Trophoblast cell (in vitro differentiated cells and primary cell): ENCODE measurements at regions not wholly inside any gene's neighbourhood (a gene's known extent, or its start where the extent isn't known, plus 50 kb on each side); places are given as distances from the start of the nearest gene placed in this dataset.

Source experiments
- DNase-seq, 2 donors: peaks; one replicate each; pipeline ENCODE4 v3.0.0-alpha.2; 2016
- H2AFZ ChIP-seq: 2 replicates; pipeline ENCODE4 v1.6.1; 2013; ENCODE audit warnings: low read length, moderate library complexity, mild to moderate bottlenecking; ENCODE audit not compliant: insufficient read depth, poor library complexity
- H2AK5ac ChIP-seq: 2 replicates; pipeline ENCODE4 v1.6.1; 2013; ENCODE audit warnings: mild to moderate bottlenecking, low read length
- H2BK120ac ChIP-seq: 2 replicates; pipeline ENCODE4 v1.6.1; 2013; ENCODE audit warnings: low read length, mild to moderate bottlenecking, moderate library complexity; ENCODE audit not compliant: insufficient read depth, poor library complexity
- H2BK12ac ChIP-seq: 2 replicates; pipeline ENCODE4 v1.6.1; 2013; ENCODE audit warnings: mild to moderate bottlenecking, low read length, moderate library complexity
- H2BK5ac ChIP-seq: 2 replicates; pipeline ENCODE4 v1.6.1; 2013; ENCODE audit warnings: low read length, low read depth, moderate library complexity, mild to moderate bottlenecking; ENCODE audit not compliant: poor library complexity
- H3K14ac ChIP-seq: 2 replicates; pipeline ENCODE4 v1.6.1; 2013; ENCODE audit warnings: mild to moderate bottlenecking, low read length
- H3K18ac ChIP-seq: 2 replicates; pipeline ENCODE4 v1.6.1; 2013; ENCODE audit warnings: mild to moderate bottlenecking, low read length
- H3K23ac ChIP-seq: 2 replicates; pipeline ENCODE4 v1.6.1; 2013; ENCODE audit warnings: low read length
- H3K27ac ChIP-seq: 2 replicates; pipeline ENCODE4 v1.5.1; 2013; ENCODE audit warnings: low read depth, mild to moderate bottlenecking, inconsistent platforms, low read length, moderate library complexity
- H3K27me3 ChIP-seq: 2 replicates; pipeline ENCODE4 v1.6.1; 2013; ENCODE audit warnings: inconsistent platforms, mild to moderate bottlenecking, low read length, moderate library complexity; ENCODE audit not compliant: insufficient read depth
- H3K36me3 ChIP-seq, 2 experiments: 1 replicate in 1 of 2; 2 replicates in 1 of 2; pipeline ENCODE4 v1.6.1; 2013; ENCODE audit warnings: low read length in 2 of 2, mild to moderate bottlenecking in 2 of 2, moderate library complexity in 1 of 2; ENCODE audit not compliant: insufficient read depth in 2 of 2, control insufficient read depth in 1 of 2
- H3K4ac ChIP-seq: 2 replicates; pipeline ENCODE4 v1.6.1; 2013; ENCODE audit warnings: low read depth, mild to moderate bottlenecking, low read length, moderate library complexity
- H3K4me1 ChIP-seq, 2 experiments: 1 replicate in 1 of 2; 2 replicates in 1 of 2; pipeline ENCODE4 v1.6.1; 2013; ENCODE audit warnings: low read length in 2 of 2, mild to moderate bottlenecking in 2 of 2, moderate library complexity in 1 of 2; ENCODE audit not compliant: insufficient read depth in 2 of 2, control insufficient read depth in 1 of 2
- H3K4me2 ChIP-seq: 2 replicates; pipeline ENCODE4 v1.6.1; 2013; ENCODE audit warnings: inconsistent platforms, mild to moderate bottlenecking, low read length, moderate library complexity
- H3K4me3 ChIP-seq: 2 replicates; pipeline ENCODE4 v1.5.1; 2013; ENCODE audit warnings: mild to moderate bottlenecking, low read depth, low read length, inconsistent platforms
- H3K79me1 ChIP-seq: one replicate; pipeline ENCODE4 v1.6.1; 2013; ENCODE audit warnings: low read length
- H3K79me2 ChIP-seq: 2 replicates; pipeline ENCODE4 v1.6.1; 2013; ENCODE audit warnings: low read length, mild to moderate bottlenecking; ENCODE audit not compliant: control insufficient read depth, insufficient read depth, poor library complexity
- H3K9ac ChIP-seq: 2 replicates; pipeline ENCODE4 v1.6.1; 2013; ENCODE audit warnings: mild to moderate bottlenecking, low read length
- H3K9me3 ChIP-seq: 2 replicates; pipeline ENCODE4 v1.6.1; 2013; ENCODE audit warnings: low read depth, mild to moderate bottlenecking, control low read depth, inconsistent platforms, low read length; ENCODE audit not compliant: insufficient read depth
- H4K12ac ChIP-seq: 2 replicates; pipeline ENCODE4 v1.6.1; 2013; ENCODE audit warnings: low read depth, mild to moderate bottlenecking, low read length, moderate library complexity
- H4K8ac ChIP-seq: 2 replicates; pipeline ENCODE4 v1.6.1; 2013; ENCODE audit warnings: low read depth, mild to moderate bottlenecking, low read length, moderate library complexity
- H4K91ac ChIP-seq: one replicate; pipeline ENCODE4 v1.6.1; 2013; ENCODE audit warnings: low read depth, mild to moderate bottlenecking, low read length, moderate library complexity
- WGBS: extraction: QIAGEN DNeasy Blood & Tissue Kit; methylation state at CpG from one replicate; pipeline ENCODE4 v1.1.7; 2013; ENCODE audit warnings: missing lambda C conversion rate; ENCODE audit not compliant: insufficient read length, insufficient coverage; ENCODE audit errors: extremely low coverage; 5-methylcytosine and 5-hydroxymethylcytosine counted together

DNA sequence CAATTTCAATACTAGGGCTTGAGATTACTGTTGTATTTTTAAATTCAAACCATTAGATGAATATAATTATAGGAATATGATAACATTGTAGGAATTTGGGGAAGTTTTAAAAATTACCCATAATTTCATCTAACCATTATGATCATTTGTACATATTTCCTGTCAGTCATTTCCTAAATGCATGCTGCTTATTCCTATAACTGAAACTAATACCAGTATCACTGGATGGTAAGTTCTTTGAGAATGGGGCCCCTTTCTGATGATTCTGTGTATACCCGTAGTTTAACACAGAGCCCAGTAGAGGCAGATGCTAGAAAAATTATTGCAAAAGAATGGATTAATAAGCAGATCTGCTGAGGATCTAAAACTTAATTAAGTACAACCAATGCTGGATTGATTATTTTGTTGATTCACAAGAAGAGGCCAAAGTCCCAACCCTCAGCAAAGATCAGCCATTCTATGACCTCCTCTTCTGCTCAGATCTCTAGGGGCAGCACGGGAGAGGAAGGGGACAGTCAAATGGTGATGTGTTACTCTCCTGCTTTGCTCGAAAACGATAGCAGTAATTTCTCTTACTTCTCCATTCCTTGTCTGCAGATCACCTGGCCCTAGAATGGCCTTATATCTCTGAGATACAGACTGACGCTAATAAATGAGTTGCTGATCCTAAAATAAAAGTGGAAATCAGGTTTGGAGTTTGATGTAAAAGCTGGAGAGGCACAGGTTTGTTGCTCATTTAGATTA is 69.5 kb upstream of the PELI1 start:
- Histone ChIP-seq H3K4me2 (no peak overlapping the region), H3K9me3 (no peaks in the 10 kb centered on the region), H3K4ac (no peak overlapping the region), H4K8ac (no peak overlapping the region), H3K79me2 (no peaks in the 10 kb centered on the region), H3K27me3 (no peaks in the 10 kb centered on the region), H3K23ac (no peak overlapping the region), H3K27ac (no peak overlapping the region), H2BK12ac (no peak overlapping the region), H4K12ac (no peak overlapping the region), H3K9ac (no peak overlapping the region), H2AFZ (no peak overlapping the region), H3K14ac (no peak overlapping the region), H3K4me1 (peaks cover 0 to 3% of the 10 kb centered on the region in 2 experiments), H3K36me3 (no peaks in the 10 kb centered on the region), H2BK120ac (no peak overlapping the region), H3K79me1 (no peaks in the 10 kb centered on the region), H2AK5ac (no peak overlapping the region), H3K4me3 (no peak overlapping the region), H2BK5ac (no peak overlapping the region), H4K91ac (no peak overlapping the region), H3K18ac (no peak overlapping the region)
- DNase-seq = no peak
- no CpG with 5 or more reads among the region's 5 CpGs for WGBS

DNA sequence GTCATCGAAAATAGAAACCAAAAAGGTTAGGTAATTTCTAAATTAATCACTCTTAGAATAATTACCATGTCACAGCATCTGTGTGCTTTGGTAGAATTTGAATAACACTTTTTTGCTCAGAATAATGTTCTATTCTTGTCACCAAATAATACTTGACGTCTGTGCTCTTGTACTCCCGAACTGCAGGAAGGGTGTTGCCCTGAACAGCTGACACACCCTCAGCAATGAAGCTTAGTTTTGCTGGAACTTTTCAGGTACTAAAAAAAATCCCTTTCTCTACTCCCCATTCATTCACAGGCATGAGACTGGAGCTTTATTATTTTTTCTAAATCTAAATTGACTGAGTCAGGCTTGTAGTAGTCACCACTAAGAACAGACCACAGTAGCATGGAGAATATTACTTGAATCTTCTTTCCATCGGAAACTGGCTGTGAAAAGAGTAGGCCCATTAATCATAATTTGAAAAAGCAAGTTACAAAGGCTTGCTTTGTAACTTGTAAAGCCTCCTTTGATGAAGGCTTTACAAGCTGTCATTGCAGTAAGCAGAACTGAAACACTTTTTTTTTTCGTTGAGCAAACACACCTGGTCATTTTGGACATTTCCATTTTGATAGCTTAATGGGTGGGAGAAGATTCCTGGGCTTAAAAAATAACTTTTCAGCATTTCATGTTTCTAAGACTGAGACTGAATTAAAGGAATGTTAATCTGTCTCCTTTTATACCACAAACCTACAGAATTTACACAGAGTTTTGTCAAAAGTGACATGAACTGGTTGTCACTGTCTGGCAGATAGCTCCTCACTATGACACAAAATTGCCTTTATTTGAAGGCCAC is 70.3 kb upstream of the PELI1 start:
- Histone ChIP-seq H2BK120ac (no peak overlapping the region), H2BK5ac (no peak overlapping the region), H3K4me3 (no peak overlapping the region), H4K12ac (no peak overlapping the region), H3K4me2 (no peak overlapping the region), H3K14ac (no peak overlapping the region), H3K36me3 (no peaks in the 10 kb centered on the region), H3K79me1 (no peaks in the 10 kb centered on the region), H3K4me1 (peaks cover 0 to 3% of the 10 kb centered on the region in 2 experiments), H3K27ac (no peak overlapping the region), H3K79me2 (no peaks in the 10 kb centered on the region), H3K9me3 (no peaks in the 10 kb centered on the region), H2AK5ac (no peak overlapping the region), H4K8ac (no peak overlapping the region), H3K23ac (no peak overlapping the region), H3K27me3 (no peaks in the 10 kb centered on the region), H2BK12ac (no peak overlapping the region), H4K91ac (no peak overlapping the region), H3K4ac (no peak overlapping the region), H3K18ac (no peak overlapping the region), H2AFZ (no peak overlapping the region), H3K9ac (no peak overlapping the region)
- no CpG with 5 or more reads among the region's 5 CpGs for WGBS
- DNase-seq = no peak

DNA sequence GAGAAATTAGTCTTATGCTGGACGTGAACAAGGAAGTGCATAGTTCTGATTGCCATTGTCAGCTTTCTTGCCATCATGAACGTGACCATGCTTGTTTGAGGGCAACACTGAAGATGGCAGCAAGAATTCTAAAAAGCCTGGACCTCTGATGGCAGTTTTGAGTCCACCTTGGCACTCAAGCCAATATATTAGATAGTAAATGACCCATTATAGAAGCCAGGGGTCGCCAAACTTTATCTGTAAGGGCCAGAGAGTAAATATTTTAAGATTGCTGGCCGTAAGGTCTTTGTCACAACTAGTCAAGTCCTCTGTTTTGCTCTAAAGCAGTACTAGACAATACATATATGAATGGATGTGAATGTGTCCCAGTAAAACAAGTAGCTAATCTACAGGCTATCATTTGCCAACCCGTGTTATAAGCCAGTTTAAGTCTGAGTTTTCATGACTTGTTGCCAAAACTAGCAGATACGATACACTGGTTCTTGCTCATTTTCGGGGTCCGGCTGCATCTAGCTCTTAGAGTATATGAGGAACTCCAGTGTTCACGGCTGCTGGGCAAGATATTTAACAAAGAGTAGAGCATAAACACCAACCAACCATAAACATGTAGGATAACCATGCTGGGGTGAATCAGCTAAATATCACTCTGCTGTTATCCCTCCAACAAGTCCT is 73.1 kb upstream of the PELI1 start:
- no peak overlapping the region for H3K14ac ChIP-seq
- H2BK120ac ChIP-seq = no peak overlapping the region
- H3K4ac ChIP-seq = no peak overlapping the region
- no CpG with 5 or more reads among the region's 9 CpGs for WGBS
- no peak overlapping the region for H3K9ac ChIP-seq
- no peak overlapping the region for H3K27ac ChIP-seq
- no peak overlapping the region for H2BK5ac ChIP-seq
- H3K79me1 ChIP-seq = peaks cover 2% of the 10 kb centered on the region
- no peaks in the 10 kb centered on the region for H3K27me3 ChIP-seq
- no peaks in the 10 kb centered on the region for H3K79me2 ChIP-seq
- no peaks in the 10 kb centered on the region for H3K9me3 ChIP-seq
- no peak overlapping the region for H2BK12ac ChIP-seq
- H3K18ac ChIP-seq = no peak overlapping the region
- H3K23ac ChIP-seq = no peak overlapping the region
- no peak overlapping the region for H3K4me3 ChIP-seq
- H4K12ac ChIP-seq = no peak overlapping the region
- H4K91ac ChIP-seq = no peak overlapping the region
- no peak overlapping the region for H2AFZ ChIP-seq
- no peak overlapping the region for H2AK5ac ChIP-seq
- no peaks in the 10 kb centered on the region for H3K36me3 ChIP-seq
- peaks cover 5 to 9% of the 10 kb centered on the region in 2 experiments for H3K4me1 ChIP-seq
- DNase-seq = no peak
- H4K8ac ChIP-seq = no peak overlapping the region
- no peak overlapping the region for H3K4me2 ChIP-seq

DNA sequence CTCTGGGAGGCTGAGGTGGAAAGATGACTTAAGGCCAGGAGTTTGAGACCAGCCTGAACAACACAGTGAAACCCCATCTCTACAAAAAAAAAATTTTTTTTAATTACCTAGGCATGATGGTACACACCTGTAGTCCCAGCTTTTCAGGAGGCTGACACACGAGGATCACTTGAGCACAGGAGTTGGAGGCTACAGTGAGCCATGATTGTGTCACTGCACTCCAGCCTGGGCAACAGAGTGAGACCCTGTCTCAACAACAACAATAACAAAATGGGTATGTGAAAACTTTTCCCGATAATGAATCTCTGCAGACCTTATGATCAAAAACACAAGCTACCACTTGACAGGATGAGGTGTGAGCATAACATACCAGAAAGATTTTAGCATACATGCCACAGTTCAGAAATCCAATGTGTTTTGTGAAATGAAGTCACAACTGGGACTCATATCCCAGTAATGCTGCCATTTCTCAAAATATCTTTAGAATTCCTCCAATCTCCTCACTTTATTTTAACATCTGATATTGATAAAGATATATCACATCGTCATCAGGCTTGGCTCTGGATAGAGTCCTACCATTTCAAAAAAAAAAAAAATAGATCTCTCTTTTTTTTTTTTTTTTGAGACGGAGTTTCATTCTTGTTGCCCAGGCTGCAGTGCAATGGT is 74.0 kb upstream of the PELI1 start:
- H3K9ac ChIP-seq = no peak overlapping the region
- no peak overlapping the region for H2BK120ac ChIP-seq
- no peak overlapping the region for H4K8ac ChIP-seq
- no peaks in the 10 kb centered on the region for H3K79me2 ChIP-seq
- no peak for DNase-seq
- H3K4me1 ChIP-seq = peaks cover 5 to 6% of the 10 kb centered on the region in 2 experiments
- no peak overlapping the region for H3K18ac ChIP-seq
- H2BK5ac ChIP-seq = no peak overlapping the region
- H2AK5ac ChIP-seq = no peak overlapping the region
- no peak overlapping the region for H3K4me3 ChIP-seq
- no peak overlapping the region for H4K12ac ChIP-seq
- H3K4ac ChIP-seq = no peak overlapping the region
- no peaks in the 10 kb centered on the region for H3K36me3 ChIP-seq
- H3K27ac ChIP-seq = no peak overlapping the region
- H3K79me1 ChIP-seq = peaks cover 3% of the 10 kb centered on the region
- H2AFZ ChIP-seq = no peak overlapping the region
- H3K27me3 ChIP-seq = no peaks in the 10 kb centered on the region
- H3K4me2 ChIP-seq = no peak overlapping the region
- no peaks in the 10 kb centered on the region for H3K9me3 ChIP-seq
- no peak overlapping the region for H3K14ac ChIP-seq
- no peak overlapping the region for H4K91ac ChIP-seq
- H3K23ac ChIP-seq = no peak overlapping the region
- H2BK12ac ChIP-seq = no peak overlapping the region
- no CpG with 5 or more reads among the region's 4 CpGs for WGBS
